Neural progenitor cell (in vitro differentiated cells): ENCODE measurements at regions not wholly inside any gene's neighbourhood (a gene's known extent, or its start where the extent isn't known, plus 50 kb on each side); places are given as distances from the start of the nearest gene placed in this dataset.
A peak's percentile ranks its signal among the peaks of the same experiment; 100 is the strongest.

Experiments
- DNase-seq: peaks from one replicate; pipeline ENCODE4 v3.0.0-alpha.2; 2016; ENCODE audit warnings: low spot score
- H2AFZ ChIP-seq: fragments of 200-600 bp; sonication (generic); replicated peaks from 2 replicates; pipeline ENCODE4 v1.6.1; 2016; ENCODE audit warnings: antibody characterized with exemption
- H3F3A ChIP-seq: fragments of 200-600 bp; sonication (generic); 2 replicates; pipeline ENCODE4 v1.6.1; 2016; ENCODE audit warnings: antibody characterized with exemption, low read depth
- H3K27ac ChIP-seq: fragments of 200-600 bp; sonication (generic); 2 replicates; pipeline ENCODE4 v1.5.1; 2016; ENCODE audit warnings: mild to moderate bottlenecking
- H3K27me3 ChIP-seq: fragments of 200-600 bp; sonication (generic); 2 replicates; pipeline ENCODE4 v1.6.1; 2016; ENCODE audit warnings: mild to moderate bottlenecking, moderate library complexity
- H3K36me3 ChIP-seq: fragments of 200-600 bp; sonication (generic); 2 replicates; pipeline ENCODE4 v1.5.1; 2016
- H3K4me1 ChIP-seq: fragments of 200-600 bp; sonication (generic); 2 replicates; pipeline ENCODE4 v1.6.1; 2016; ENCODE audit warnings: mixed run types
- H3K4me2 ChIP-seq: fragments of 200-600 bp; sonication (generic); 2 replicates; pipeline ENCODE4 v1.6.1; 2016
- H3K4me3 ChIP-seq: fragments of 200-600 bp; sonication (generic); 2 replicates; pipeline ENCODE4 v1.5.1; 2016
- H3K79me2 ChIP-seq: fragments of 200-600 bp; sonication (generic); 2 replicates; pipeline ENCODE4 v1.6.1; 2016; ENCODE audit warnings: low read depth
- H3K9ac ChIP-seq: fragments of 200-600 bp; sonication (generic); 2 replicates; pipeline ENCODE4 v1.6.1; 2016
- H3K9me3 ChIP-seq: fragments of 200-600 bp; sonication (generic); 2 replicates; pipeline ENCODE4 v1.5.1; 2016; ENCODE audit warnings: low read depth
- H4K20me1 ChIP-seq: fragments of 200-600 bp; sonication (generic); 2 replicates; pipeline ENCODE4 v1.6.1; 2016; ENCODE audit warnings: low read depth
- H3K27ac Mint-ChIP-seq: 3 replicates; pipeline ENCODE4 v1.8.0; 2021; ENCODE audit warnings: mixed read lengths
- H3K27me3 Mint-ChIP-seq: 2 replicates; pipeline ENCODE4 v1.8.0; 2022; ENCODE audit warnings: low read depth, mild to moderate bottlenecking, inconsistent platforms, moderate library complexity, mixed read lengths; ENCODE audit not compliant: insufficient read depth
- H3K36me3 Mint-ChIP-seq: 3 replicates; pipeline ENCODE4 v1.8.0; 2021; ENCODE audit warnings: mixed read lengths
- H3K4me1 Mint-ChIP-seq: 3 replicates; pipeline ENCODE4 v1.8.0; 2021; ENCODE audit warnings: mixed read lengths
- H3K4me3 Mint-ChIP-seq: 3 replicates; pipeline ENCODE4 v1.8.0; 2021; ENCODE audit warnings: mild to moderate bottlenecking, moderate library complexity, mixed read lengths
- H3K9me3 Mint-ChIP-seq: 3 replicates; pipeline ENCODE4 v1.8.0; 2020; ENCODE audit warnings: mixed read lengths
- EZH2 ChIP-seq: fragments of 200-600 bp; sonication (generic); IDR thresholded peaks from 2 replicates; pipeline ENCODE4 v1.6.1; 2017; ENCODE audit warnings: antibody characterized with exemption, mild to moderate bottlenecking, moderate library complexity
- EZH2phosphoT487 ChIP-seq: fragments of 200-600 bp; sonication (generic); IDR thresholded peaks from 2 replicates; pipeline ENCODE4 v1.6.1; 2017; ENCODE audit warnings: antibody characterized with exemption
- TF ChIP-seq, protein P1 (sequence below): fragments of 200-600 bp; sonication (generic); IDR thresholded peaks from 2 replicates; pipeline ENCODE4 v1.5.1; 2017; ENCODE audit warnings: antibody characterized with exemption, mild to moderate bottlenecking

DNA sequence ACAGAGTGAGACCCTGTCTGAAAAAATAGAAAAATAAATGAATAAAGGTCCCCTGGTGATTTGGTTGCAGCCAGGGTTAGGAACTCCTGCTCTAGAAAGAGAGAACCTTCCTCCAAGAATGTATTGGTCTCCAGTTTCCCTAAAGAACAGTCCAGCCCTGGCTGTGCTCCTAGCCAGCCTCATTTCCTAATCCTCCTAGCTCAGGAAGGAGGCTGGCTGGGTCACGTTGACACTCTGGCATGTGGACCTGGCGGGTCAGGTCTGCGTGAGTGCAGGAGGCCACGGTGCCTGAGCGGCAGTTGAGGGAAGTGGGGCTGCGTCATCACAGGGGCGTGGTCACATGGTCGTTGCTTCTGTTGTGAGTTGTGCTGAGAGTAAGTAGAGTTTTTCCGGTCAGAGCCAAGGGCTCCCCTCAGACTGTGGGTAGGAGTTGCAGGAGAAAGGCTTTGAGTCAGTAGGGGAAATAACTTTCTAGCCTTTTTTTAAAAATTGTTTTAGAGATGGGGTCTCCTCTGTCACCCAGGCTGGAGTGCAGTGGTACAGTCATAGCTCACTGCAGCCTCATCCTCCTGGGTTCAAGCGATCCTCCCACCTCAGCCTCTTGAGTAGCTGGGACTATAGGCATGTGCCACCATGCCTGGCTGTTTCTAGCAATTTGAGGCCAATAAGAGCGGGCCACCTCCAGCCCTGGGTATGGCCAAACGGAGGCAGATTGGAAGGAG is 194.0 kb upstream of the CIBAR2 start:
- Mint-ChIP-seq H3K4me1 (peaks cover 64% of the 10 kb centered on the region), H3K4me3 (no peak overlapping the region)

GRCh38 chr16:85306793-85307551 is 194.7 kb upstream of the CIBAR2 start:
- H2AFZ ChIP-seq, result no peak overlapping the region
- H3K4me3 ChIP-seq, result no peak overlapping the region
- no peak overlapping the region for H3K4me3 Mint-ChIP-seq
- TF ChIP-seq, protein P1, sequence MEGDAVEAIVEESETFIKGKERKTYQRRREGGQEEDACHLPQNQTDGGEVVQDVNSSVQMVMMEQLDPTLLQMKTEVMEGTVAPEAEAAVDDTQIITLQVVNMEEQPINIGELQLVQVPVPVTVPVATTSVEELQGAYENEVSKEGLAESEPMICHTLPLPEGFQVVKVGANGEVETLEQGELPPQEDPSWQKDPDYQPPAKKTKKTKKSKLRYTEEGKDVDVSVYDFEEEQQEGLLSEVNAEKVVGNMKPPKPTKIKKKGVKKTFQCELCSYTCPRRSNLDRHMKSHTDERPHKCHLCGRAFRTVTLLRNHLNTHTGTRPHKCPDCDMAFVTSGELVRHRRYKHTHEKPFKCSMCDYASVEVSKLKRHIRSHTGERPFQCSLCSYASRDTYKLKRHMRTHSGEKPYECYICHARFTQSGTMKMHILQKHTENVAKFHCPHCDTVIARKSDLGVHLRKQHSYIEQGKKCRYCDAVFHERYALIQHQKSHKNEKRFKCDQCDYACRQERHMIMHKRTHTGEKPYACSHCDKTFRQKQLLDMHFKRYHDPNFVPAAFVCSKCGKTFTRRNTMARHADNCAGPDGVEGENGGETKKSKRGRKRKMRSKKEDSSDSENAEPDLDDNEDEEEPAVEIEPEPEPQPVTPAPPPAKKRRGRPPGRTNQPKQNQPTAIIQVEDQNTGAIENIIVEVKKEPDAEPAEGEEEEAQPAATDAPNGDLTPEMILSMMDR, result no peak
- TF ChIP-seq EZH2 (no peak), EZH2phosphoT487 (no peak)
- no peaks in the 10 kb centered on the region for H3K9me3 Mint-ChIP-seq
- H3K27ac ChIP-seq, result no peak overlapping the region
- H3K36me3 Mint-ChIP-seq, result no peaks in the 10 kb centered on the region
- H3K4me2 ChIP-seq, result no peak overlapping the region
- H3K27me3 Mint-ChIP-seq, result peaks cover 30% of the 10 kb centered on the region
- H3K9me3 ChIP-seq, result no peaks in the 10 kb centered on the region
- peaks cover 29% of the 10 kb centered on the region for H4K20me1 ChIP-seq
- peak overlapping the region; percentile 79 for H3K27ac Mint-ChIP-seq
- H3K4me1 Mint-ChIP-seq, result peaks cover 64% of the 10 kb centered on the region
- no peak for DNase-seq
- H3K27me3 ChIP-seq, result peaks cover 33% of the 10 kb centered on the region
- H3K4me1 ChIP-seq, result peaks cover 36% of the 10 kb centered on the region
- H3F3A ChIP-seq, result peaks cover 4% of the 10 kb centered on the region
- H3K79me2 ChIP-seq, result no peaks in the 10 kb centered on the region
- no peaks in the 10 kb centered on the region for H3K36me3 ChIP-seq
- H3K9ac ChIP-seq, result no peak overlapping the region

More for the DNA sequence above, 194.0 kb upstream of the CIBAR2 start:
- H3K27ac Mint-ChIP-seq, result peak overlapping the region; percentile 79
- H3K36me3 Mint-ChIP-seq, result no peaks in the 10 kb centered on the region
- no peak overlapping the region for H2AFZ ChIP-seq
- H3K27me3 ChIP-seq, result peaks cover 34% of the 10 kb centered on the region
- no peaks in the 10 kb centered on the region for H3K79me2 ChIP-seq
- H3K9me3 ChIP-seq, result no peaks in the 10 kb centered on the region
- H3K9me3 Mint-ChIP-seq, result no peaks in the 10 kb centered on the region
- DNase-seq, result peak; percentile 54
- no peak overlapping the region for H3K4me2 ChIP-seq
- H3K4me3 ChIP-seq, result no peak overlapping the region
- H4K20me1 ChIP-seq, result peaks cover 36% of the 10 kb centered on the region
- peaks cover 36% of the 10 kb centered on the region for H3K4me1 ChIP-seq
- TF ChIP-seq EZH2phosphoT487 (no peak), EZH2 (no peak)
- TF ChIP-seq, protein P1, result no peak
- H3K27ac ChIP-seq, result no peak overlapping the region
- peaks cover 28% of the 10 kb centered on the region for H3K27me3 Mint-ChIP-seq
- no peaks in the 10 kb centered on the region for H3K36me3 ChIP-seq
- H3F3A ChIP-seq, result peaks cover 4% of the 10 kb centered on the region
- H3K9ac ChIP-seq, result no peak overlapping the region

GRCh38 chr16:85307552-85308364 is 195.5 kb upstream of the CIBAR2 start:
- TF ChIP-seq EZH2 (no peak), EZH2phosphoT487 (no peak)
- TF ChIP-seq, protein P1, result no peak
- Histone ChIP-seq H2AFZ (no peak overlapping the region), H3K9me3 (no peaks in the 10 kb centered on the region), H3F3A (peaks cover 8% of the 10 kb centered on the region), H3K9ac (no peak overlapping the region), H3K36me3 (no peaks in the 10 kb centered on the region), H3K4me2 (no peak overlapping the region), H4K20me1 (peaks cover 21% of the 10 kb centered on the region), H3K4me3 (no peak overlapping the region), H3K4me1 (peaks cover 36% of the 10 kb centered on the region), H3K79me2 (no peaks in the 10 kb centered on the region), H3K27me3 (peaks cover 25% of the 10 kb centered on the region), H3K27ac (no peak overlapping the region)
- Mint-ChIP-seq H3K36me3 (no peaks in the 10 kb centered on the region), H3K4me1 (peaks cover 64% of the 10 kb centered on the region), H3K9me3 (no peaks in the 10 kb centered on the region), H3K27me3 (peaks cover 29% of the 10 kb centered on the region), H3K27ac (peak overlapping the region; percentile 46), H3K4me3 (no peak overlapping the region)
- no peak for DNase-seq
